ENCODE measurements at regions not wholly inside any gene's neighbourhood (a gene's known extent, or its start where the extent isn't known, plus 50 kb on each side); places are given as distances from the start of the nearest gene placed in this dataset.

GRCh38 chr4:155597281-155597680 lies 69.4 kb upstream of the GUCY1A1 start:
- DNase-seq (ENCODE audit: low read depth in 1 of 2, low spot score in 2 of 2) (no peak), FAIRE-seq (no peak)
- Histone ChIP-seq H3K4me3 (ENCODE audit: extremely low read depth in 1 of 4, insufficient read depth in 2 of 4, low read depth in 3 of 4, low read length in 4 of 4) (no peak overlapping the region), H3K56ac (replicated peaks; ENCODE audit: insufficient read length, low read depth, low read length) (no peak overlapping the region), H3K9ac (replicated peaks in 1 of 4; ENCODE audit: extremely low read depth in 1 of 4, low read depth in 3 of 4, low read length in 3 of 4) (no peak overlapping the region), H3K4me2 (ENCODE audit: insufficient read depth in 1 of 2, low read depth in 2 of 2, low read length in 2 of 2) (no peak overlapping the region), H3K14ac (ENCODE audit: insufficient read length) (no peak overlapping the region), H2BK20ac (ENCODE audit: low read length) (no peak overlapping the region), H2BK15ac (ENCODE audit: low read length) (no peak overlapping the region), H3K79me2 (ENCODE audit: control insufficient read depth in 1 of 2, insufficient read depth in 2 of 2, low read length in 2 of 2) (no peaks in the 10 kb centered on the region), H3K36me3 (ENCODE audit: control insufficient read depth in 2 of 4, insufficient read depth in 4 of 4, low read length in 3 of 4) (no peaks in the 10 kb centered on the region), H3K27ac (ENCODE audit: low read depth, low read length) (no peak overlapping the region), H3K4ac (replicated peaks; ENCODE audit: insufficient read length, low read depth, low read length) (no peak overlapping the region), H2AFZ (ENCODE audit: low read length) (no peak overlapping the region), H2BK120ac (replicated peaks; ENCODE audit: low read depth, low read length) (no peak overlapping the region), H3K27me3 (replicated peaks in 1 of 4; ENCODE audit: control insufficient read depth in 3 of 4, extremely low read depth in 1 of 4, insufficient read depth in 3 of 4, low read length in 3 of 4) (peaks cover 0 to 1% (median 0%) of the 10 kb centered on the region in 4 experiments; a peak in 1 of 7 replicates), H4K8ac (ENCODE audit: extremely low read depth, insufficient read depth, low read length) (no peak overlapping the region), H3K4me1 (replicated peaks in 1 of 4; ENCODE audit: control insufficient read depth in 3 of 4, insufficient read depth in 4 of 4, low read length in 3 of 4) (no peaks in the 10 kb centered on the region), H2BK12ac (ENCODE audit: low read depth, low read length) (no peak overlapping the region), H2AK5ac (ENCODE audit: low read depth, low read length) (no peak overlapping the region), H3K79me1 (ENCODE audit: low read depth, low read length) (no peaks in the 10 kb centered on the region), H3K23me2 (ENCODE audit: low read depth, low read length) (no peaks in the 10 kb centered on the region), H4K5ac (ENCODE audit: insufficient read length, low read depth, low read length) (no peak overlapping the region), H3K18ac (ENCODE audit: extremely low read depth, low read length) (no peak overlapping the region), H2BK5ac (ENCODE audit: low read depth, low read length) (no peak overlapping the region), H4K20me1 (replicated peaks in 1 of 2; ENCODE audit: control insufficient read depth in 1 of 2, insufficient read depth in 2 of 2, low read length in 2 of 2) (no peaks in the 10 kb centered on the region), H3K23ac (ENCODE audit: insufficient read length) (no peak overlapping the region), H3K9me3 (ENCODE audit: insufficient read depth in 2 of 2, low read depth in 1 of 2, low read length in 1 of 2) (no peaks in the 10 kb centered on the region), H4K91ac (replicated peaks; ENCODE audit: insufficient read length, low read length) (no peak overlapping the region)
- TF ChIP-seq CBX5 (IDR thresholded peaks at IDR 0.05; ENCODE audit: low read depth, low read length) (no peak), CTCF (IDR thresholded peaks at IDR 0.05; ENCODE audit: control extremely low read depth in 1 of 3, insufficient read depth in 1 of 3, low read depth in 1 of 3, low read length in 3 of 3) (no peak), SAP30 (IDR thresholded peaks at IDR 0.05; ENCODE audit: insufficient read depth, insufficient replicate concordance, low read length) (no peak), ASH2L (IDR thresholded peaks at IDR 0.05; ENCODE audit: low read length) (no peak), TAF1 (IDR thresholded peaks at IDR 0.05; ENCODE audit: low read depth, low read length) (no peak), EP300 (IDR thresholded peaks at IDR 0.05; ENCODE audit: borderline replicate concordance in 1 of 2, low read depth in 2 of 2, low read length in 2 of 2) (no peak), PHF8 (conservative IDR thresholded peaks at IDR 0.05; ENCODE audit: low read depth, low read length) (no peak), RXRA (IDR thresholded peaks at IDR 0.05; ENCODE audit: insufficient read depth, low read depth, low read length) (no peak)
- ChIA-PET CTCF (ENCODE audit: partially characterized antibody) (interaction anchor here (1.1 kb wide), 1 partner anchor 190 kb away, joined by 3 read pairs; no protein-coding TSS in a partner anchor), POLR2A (ENCODE audit: partially characterized antibody) (no interaction called here)
- WGBS, 2 experiments (ENCODE audit: extremely low coverage in 1 of 2, insufficient coverage in 1 of 2, insufficient read length in 1 of 2, insufficient replicate concordance in 2 of 2, low coverage in 1 of 2, low lambda C conversion rate in 2 of 2, missing lambda C conversion rate in 1 of 2): 78% methylated on average over 1 of the region's 1 CpG; no CpG with 5 or more reads in 1 of the 2 experiments

Data from H1 (cell line).